K562 (cell line): ENCODE measurements at regions not wholly inside any gene's neighbourhood (a gene's known extent, or its start where the extent isn't known, plus 50 kb on each side); places are given as distances from the start of the nearest gene placed in this dataset.

Experiments used
- ATAC-seq: fragments of 200-7000 bp; cut with Tn5 transposase; 3 replicates; pipeline ENCODE4 v1.9.1; 2020; ENCODE audit warnings: moderate library complexity
- BruUV-seq: library from RNA; stranded (reverse); fragments of 400-500 nt; replicated peaks from 2 replicates; lab custom pipeline; 2021; lab: Mats Ljungman, UMichigan
- CTCF ChIA-PET: fragments of 300-600 bp; formaldehyde crosslinking; extraction: SDS; loops from one replicate; lab custom pipeline; 2021; ENCODE audit warnings: low intra/inter-chr PET ratio; lab: Yijun Ruan, JAX
- POLR2A ChIA-PET: fragments of 300-600, 350-650 bp; sonication (Branson Sonifier 250); formaldehyde crosslinking; extraction: SDS; loops from one replicate; lab custom pipeline; 2021; ENCODE audit warnings: antibody characterized with exemption, inconsistent platforms; lab: Yijun Ruan, JAX
- DNase-seq, 4 experiments: peaks; one replicate each; pipeline versions ENCODE4 v3.0.0 to v3.0.0-alpha.2; 2011 to 2018; ENCODE audit warnings: low spot score in 3 of 4, mixed read lengths in 3 of 4; ENCODE audit errors: extremely low read depth in 1 of 4
- FAIRE-seq: peaks from 2 replicates; lab custom pipeline; 2011; peaks lifted over from hg19 to GRCh38; lab: Jason Lieb, UNC
- H2AFZ ChIP-seq: 2 replicates; pipeline ENCODE4 v1.6.0; 2011; ENCODE audit warnings: low read depth, low read length, control low read depth, inconsistent platforms
- H3K27ac ChIP-seq: fragments of 200-600 bp; 3 replicates; pipeline ENCODE4 v1.8.0; 2011; ENCODE audit warnings: low read depth, mild to moderate bottlenecking, control low read depth, inconsistent platforms, low read length, moderate library complexity, mixed read lengths; ENCODE audit errors: extremely low read depth
- H3K27me3 ChIP-seq, 2 experiments: fragments of 300-600 bp in 1 of 2; 2 replicates in 1 of 2; 3 replicates in 1 of 2; pipeline versions ENCODE4 v1.6.0 to v1.8.0; 2011; ENCODE audit warnings: inconsistent platforms in 2 of 2, low read length in 2 of 2, mild to moderate bottlenecking in 1 of 2, mixed read lengths in 1 of 2, moderate library complexity in 1 of 2; ENCODE audit not compliant: control insufficient read depth in 2 of 2, insufficient read depth in 2 of 2
- H3K36me3 ChIP-seq: fragments of 300-600 bp; 3 replicates; pipeline ENCODE4 v1.8.0; 2011; ENCODE audit warnings: mild to moderate bottlenecking, low read length, inconsistent platforms; ENCODE audit not compliant: control insufficient read depth, insufficient read depth
- H3K4me1 ChIP-seq, 2 experiments: fragments of 200-600 bp in 1 of 2; replicated peaks in 1 of 2; 2 replicates in 1 of 2; 3 replicates in 1 of 2; pipeline versions ENCODE4 v1.5.1 to v1.8.0; 2011; ENCODE audit warnings: inconsistent platforms in 2 of 2, low read length in 2 of 2, mild to moderate bottlenecking in 1 of 2, mixed read lengths in 1 of 2, moderate library complexity in 1 of 2; ENCODE audit not compliant: control insufficient read depth in 2 of 2, insufficient read depth in 2 of 2
- H3K4me2 ChIP-seq: 2 replicates; pipeline ENCODE4 v1.6.1; 2011; ENCODE audit warnings: low read length, control low read depth, inconsistent platforms, mixed read lengths; ENCODE audit not compliant: insufficient read depth
- H3K4me3 ChIP-seq: fragments of 200-600 bp; sonication (generic), shearing (Covaris generic); 2 replicates; pipeline ENCODE4 v1.5.1; 2016; ENCODE audit warnings: control low read depth, inconsistent platforms
- H3K79me2 ChIP-seq: fragments of 200-600 bp; 3 replicates; pipeline ENCODE4 v1.8.0; 2011; ENCODE audit warnings: low read length, inconsistent platforms; ENCODE audit not compliant: control insufficient read depth, insufficient read depth
- H3K9ac ChIP-seq, 2 experiments: 2 replicates each; pipeline versions ENCODE4 v1.6.0 to v1.6.1; 2011; ENCODE audit warnings: low read depth in 2 of 2, low read length in 2 of 2, control low read depth in 1 of 2, inconsistent platforms in 1 of 2, mild to moderate bottlenecking in 1 of 2, mixed read lengths in 1 of 2; ENCODE audit not compliant: insufficient read depth in 1 of 2
- H3K9me1 ChIP-seq: one replicate; pipeline ENCODE4 v1.6.0; 2011; ENCODE audit warnings: inconsistent platforms, mild to moderate bottlenecking, low read length, moderate library complexity; ENCODE audit not compliant: control insufficient read depth, insufficient read depth
- H3K9me3 ChIP-seq: replicated peaks from 2 replicates; pipeline ENCODE4 v1.5.1; 2011; ENCODE audit warnings: low read depth, low read length, inconsistent platforms; ENCODE audit not compliant: control insufficient read depth, insufficient read depth
- H4K20me1 ChIP-seq: replicated peaks from 2 replicates; pipeline ENCODE4 v1.6.1; 2011; ENCODE audit warnings: low read length, inconsistent platforms, mixed read lengths; ENCODE audit not compliant: control insufficient read depth, insufficient read depth
- ESRRA ChIP-seq: fragments of 450-650 bp; IDR thresholded peaks from 2 replicates; pipeline ENCODE4 v1.6.1; 2014; ENCODE audit warnings: low read depth, mild to moderate bottlenecking, moderate library complexity, borderline replicate concordance
- FOXK2 ChIP-seq, 2 experiments: fragments of 450-650 bp; IDR thresholded peaks in 1 of 2; conservative IDR thresholded peaks in 1 of 2; 2 replicates each; pipeline ENCODE4 v1.6.1; 2016; ENCODE audit warnings: low read depth in 2 of 2, mild to moderate bottlenecking in 1 of 2
- ZNF197 ChIP-seq: fragments of 200-800 bp; sonication (Bioruptor generic); IDR thresholded peaks from 2 replicates; pipeline ENCODE4 v1.6.1; 2016; ENCODE audit warnings: low read depth, missing genetic modification characterization, missing compliant biosample characterization
- ZNF444 ChIP-seq: fragments of 250-450 bp; sonication (Bioruptor Pico); IDR thresholded peaks from 2 replicates; pipeline ENCODE4 v1.4.0; 2020; ENCODE audit warnings: mild to moderate bottlenecking, moderate library complexity
- ZNF707 ChIP-seq: fragments of 250-450 bp; sonication (Bioruptor Pico); conservative IDR thresholded peaks from 2 replicates; pipeline ENCODE4 v1.8.0; 2022; ENCODE audit warnings: inconsistent platforms, mild to moderate bottlenecking, moderate library complexity
- WGBS: fragments of 100-300 bp; shearing (Covaris generic); methylation state at CpG from one replicate; pipeline ENCODE4 v1.1.6; 2016; ENCODE audit warnings: low coverage, mixed read lengths; ENCODE audit not compliant: insufficient coverage; ENCODE audit errors: missing lambda C conversion rate; 5-methylcytosine and 5-hydroxymethylcytosine counted together
- in situ Hi-C: fragments of 300-500 bp; cut with MboI; formaldehyde crosslinking; loops from 4 replicates; pipeline ENCODE4 v1.15.0; 2018; ENCODE audit warnings: inconsistent platforms, mixed read lengths
- intact Hi-C: fragments of 100-400 bp; cut with micrococcal nuclease; formaldehyde crosslinking; loops from 2 replicates; pipeline ENCODE4 v1.14.2; 2022

DNA sequence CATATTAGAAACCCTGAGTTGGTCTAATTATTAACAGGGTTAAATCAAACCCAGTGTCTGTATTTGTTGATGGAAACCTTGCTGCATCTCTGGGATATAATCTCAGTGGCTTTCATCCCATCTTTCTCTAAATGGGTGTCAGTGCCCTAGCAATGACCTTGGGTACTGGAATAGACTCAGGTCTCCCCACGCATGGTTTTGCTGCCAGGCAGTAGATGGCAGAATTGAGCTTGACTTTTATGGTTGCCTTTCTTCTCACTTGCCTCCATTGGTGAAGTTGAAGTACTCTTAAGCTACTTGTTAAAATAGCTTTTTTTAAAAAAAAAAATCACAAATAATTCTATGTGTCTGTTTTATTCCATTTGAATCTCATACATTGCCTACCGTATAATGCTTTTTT lies 81.8 kb upstream of the HMCN1 start:
- no peak for DNase-seq
- ATAC-seq: no peak
- POLR2A ChIA-PET: interaction anchor here (0.9 kb wide), 1 partner anchor 10 kb away, joined by 3 read pairs; no protein-coding TSS in a partner anchor

DNA sequence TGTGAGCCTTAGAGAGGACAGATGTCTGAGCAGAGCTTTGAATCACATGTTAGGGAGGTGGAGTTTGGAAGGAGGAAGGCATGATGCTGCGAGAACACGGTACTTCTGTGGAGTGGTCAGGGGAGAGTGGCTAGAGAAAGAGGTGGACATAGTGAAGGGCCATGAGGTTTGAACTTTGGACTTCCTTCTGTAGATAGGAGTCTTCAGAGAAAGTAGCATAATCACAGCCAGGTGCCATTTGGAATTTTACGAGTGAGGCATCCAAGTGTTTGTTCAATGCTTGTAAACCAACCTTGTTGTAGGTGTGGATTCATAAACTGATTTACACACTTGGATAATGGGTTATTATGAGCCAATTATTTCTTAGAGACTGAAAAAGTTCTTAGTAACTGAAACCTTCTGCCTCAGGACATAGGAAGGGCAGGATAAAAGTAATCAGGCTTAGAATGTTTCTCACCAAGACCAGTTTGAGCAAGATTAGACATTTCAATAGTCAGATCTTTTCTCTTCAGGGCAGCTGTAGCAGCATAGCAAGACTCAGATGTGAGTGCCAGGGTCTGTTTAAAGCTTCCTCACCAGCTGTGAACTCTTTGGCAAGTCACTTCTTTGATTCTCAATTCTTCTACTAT lies 83.5 kb upstream of the HMCN1 start:
- WGBS: 2% methylated on average over 3 of the region's 3 CpGs
- no peak overlapping the region for H3K9ac ChIP-seq
- ChIA-PET CTCF (no interaction called here), POLR2A (no interaction called here)
- H2AFZ ChIP-seq: no peak overlapping the region
- H3K79me2 ChIP-seq: no peaks in the 10 kb centered on the region
- H3K27ac ChIP-seq: no peak overlapping the region
- ATAC-seq: no peak
- H3K9me1 ChIP-seq: no peaks in the 10 kb centered on the region
- no peaks in the 10 kb centered on the region for H3K9me3 ChIP-seq
- TF ChIP-seq ZNF707 (CRISPR knock-in tag): no peak
- no peak for TF ChIP-seq ZNF444 (CRISPR knock-in tag)
- TF ChIP-seq ZNF197: no peak
- DNase-seq: no peak
- H3K4me1 ChIP-seq: peaks cover 0 to 4% of the 10 kb centered on the region in 2 experiments; a peak in 1 of 5 replicates
- H4K20me1 ChIP-seq: no peaks in the 10 kb centered on the region
- BruUV-seq: no TSS peak
- H3K27me3 ChIP-seq: no peaks in the 10 kb centered on the region
- in situ Hi-C loops: no loop called here
- no peak overlapping the region for H3K4me2 ChIP-seq
- H3K36me3 ChIP-seq: no peaks in the 10 kb centered on the region
- no peak overlapping the region for H3K4me3 ChIP-seq
- intact Hi-C loops: loop anchor here (10.0 kb wide), 1 partner anchor 564 kb away; no protein-coding TSS in a partner anchor
- FAIRE-seq: no peak

More for the DNA sequence above, 81.8 kb upstream of the HMCN1 start:
- no peak overlapping the region for H3K4me3 ChIP-seq
- H3K9ac ChIP-seq: no peak overlapping the region
- H4K20me1 ChIP-seq: no peaks in the 10 kb centered on the region
- intact Hi-C loops (loop anchor here (10.0 kb wide), 1 partner anchor 562 kb away; no protein-coding TSS in a partner anchor), in situ Hi-C loops (no loop called here)
- no peaks in the 10 kb centered on the region for H3K9me1 ChIP-seq
- no peaks in the 10 kb centered on the region for H3K9me3 ChIP-seq
- CTCF ChIA-PET: no interaction called here
- no peak for FAIRE-seq
- H2AFZ ChIP-seq: no peak overlapping the region
- TF ChIP-seq FOXK2 (conservative IDR thresholded peaks at IDR 0.05 in 1 of 2, IDR thresholded peaks at IDR 0.05 in 1 of 2; ENCODE audit: low read depth in 2 of 2) (no peak), ESRRA (peak; percentile 63; the same call in 1 of the 2 replicates)
- no peaks in the 10 kb centered on the region for H3K27me3 ChIP-seq
- no peaks in the 10 kb centered on the region for H3K36me3 ChIP-seq
- H3K4me1 ChIP-seq: peaks cover 0 to 4% of the 10 kb centered on the region in 2 experiments; a peak in 1 of 5 replicates
- no TSS peak for BruUV-seq
- 7% methylated on average over 2 of the region's 2 CpGs for WGBS
- no peak overlapping the region for H3K27ac ChIP-seq
- no peaks in the 10 kb centered on the region for H3K79me2 ChIP-seq
- H3K4me2 ChIP-seq: no peak overlapping the region
